ENCODE measurements at regions not wholly inside any gene's neighbourhood (a gene's known extent, or its start where the extent isn't known, plus 50 kb on each side); places are given as distances from the start of the nearest gene placed in this dataset.

- no peak for DNase-seq
Observed at GRCh38 chrX:10048076-10048475, 80.9 kb downstream of the CLDN34 start.

DNA sequence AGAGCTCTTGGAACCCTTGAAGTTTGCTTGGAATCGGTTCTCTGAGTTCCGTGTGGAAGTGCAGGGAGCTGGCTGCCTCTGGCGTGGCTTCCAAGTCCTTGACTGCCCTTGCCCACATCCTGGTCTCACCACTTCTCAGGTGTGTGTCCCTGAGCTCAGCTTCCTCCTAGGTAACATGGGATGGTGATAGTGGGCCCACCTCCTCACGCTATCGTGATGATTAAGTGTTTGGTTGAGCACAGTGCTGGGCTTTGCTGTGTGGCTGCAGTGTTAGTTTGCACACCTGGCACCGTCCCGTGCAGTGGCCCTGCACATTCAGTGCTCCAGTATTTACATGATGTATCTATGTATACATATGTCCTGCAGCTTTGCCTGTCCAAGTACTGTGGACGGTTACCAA lies 81.5 kb downstream of the CLDN34 start:
- no peak for DNase-seq

DNA sequence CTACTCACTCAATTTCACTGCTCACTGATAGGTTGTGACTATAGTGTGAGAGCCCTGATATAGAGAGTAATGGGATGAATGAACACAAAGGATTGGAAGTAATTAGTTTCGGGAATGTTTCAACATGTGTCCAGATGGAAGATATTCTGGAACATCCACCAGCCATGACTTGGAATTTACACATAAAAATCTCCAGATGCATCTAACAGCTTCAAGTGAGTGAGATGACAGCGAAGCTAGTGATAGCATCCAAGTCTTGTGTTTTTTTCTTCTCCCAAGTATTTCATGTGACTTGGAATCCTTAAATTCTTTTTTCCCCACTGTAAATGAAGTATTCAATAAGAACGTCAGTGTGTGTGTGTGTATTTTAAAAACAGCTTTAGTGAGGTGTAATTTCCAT lies 82.1 kb downstream of the CLDN34 start:
- DNase-seq: no peak

DNA sequence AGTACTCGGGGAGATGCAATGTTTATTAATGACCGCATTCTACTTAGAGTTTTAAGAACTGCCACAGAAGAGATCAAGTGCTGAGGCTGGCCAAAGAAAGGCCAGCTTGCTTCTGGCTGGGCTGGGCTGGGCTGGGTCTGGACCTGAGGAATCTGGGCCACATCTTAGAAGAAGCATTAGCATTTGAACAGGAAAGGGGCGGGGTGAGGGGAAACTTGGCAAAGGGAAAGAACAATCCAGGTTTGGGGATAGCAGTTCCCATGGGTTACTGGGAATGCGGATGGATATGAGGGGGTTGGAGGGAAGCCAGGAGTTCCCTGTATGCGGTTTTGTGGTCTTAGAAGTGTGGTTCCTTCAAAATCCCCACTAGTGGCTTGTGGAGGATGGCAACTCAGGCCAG lies 83.3 kb downstream of the CLDN34 start:
- no peak for DNase-seq

GRCh38 chrX:10051866-10052480 lies 84.8 kb downstream of the CLDN34 start:
- no peak for DNase-seq

GRCh38 chrX:10052906-10053625 lies 85.9 kb downstream of the CLDN34 start:
- no peak for DNase-seq

GRCh38 chrX:10054396-10054795 lies 87.2 kb downstream of the CLDN34 start:
- DNase-seq: no peak

GRCh38 chrX:10055430-10055829 lies 88.3 kb downstream of the CLDN34 start:
- DNase-seq: no peak

GRCh38 chrX:10062352-10062751 lies 94.4 kb upstream of the CLCN4 start:
- DNase-seq: no peak

GRCh38 chrX:10062980-10063379 lies 93.8 kb upstream of the CLCN4 start:
- DNase-seq: no peak

- DNase-seq: no peak
Observed at GRCh38 chrX:10064736-10065135, 92.0 kb upstream of the CLCN4 start.

DNA sequence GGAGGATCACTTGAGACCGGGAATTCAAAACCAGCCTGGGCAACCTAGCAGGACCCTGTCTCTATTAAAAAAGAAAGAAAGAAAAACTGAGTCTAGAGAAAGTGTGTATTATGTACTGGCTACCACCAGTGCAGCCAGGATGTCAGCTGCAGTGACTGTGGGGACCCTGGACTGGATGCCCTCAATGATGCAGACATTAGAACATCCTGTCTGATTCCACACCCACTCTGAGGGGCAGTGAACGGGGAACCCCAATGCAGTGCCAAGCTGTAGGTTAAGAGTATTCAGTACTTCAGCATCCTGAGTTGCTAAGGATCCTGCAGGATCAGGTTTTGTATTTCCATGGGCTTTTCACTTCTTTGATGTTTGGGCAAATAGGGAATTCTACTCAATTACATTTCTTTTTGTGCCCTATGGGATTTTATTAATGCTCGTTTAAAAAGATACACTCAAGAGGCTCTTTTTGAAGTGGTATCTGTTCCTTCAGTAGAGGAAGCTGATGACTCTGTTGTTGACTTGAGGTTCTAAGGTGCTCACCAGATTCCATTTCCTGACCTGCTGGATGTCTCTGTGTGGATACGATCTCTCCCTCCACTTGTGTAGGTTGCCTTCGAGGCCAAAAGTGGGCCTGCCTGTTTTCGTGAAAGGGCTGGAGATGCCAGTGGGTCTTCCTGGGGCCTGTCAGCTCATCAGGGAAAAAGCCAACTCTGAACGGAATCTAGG lies 85.9 kb upstream of the CLCN4 start:
- DNase-seq: no peak

- DNase-seq: no peak
Observed at GRCh38 chrX:10071451-10072144, 85.2 kb upstream of the CLCN4 start.

DNA sequence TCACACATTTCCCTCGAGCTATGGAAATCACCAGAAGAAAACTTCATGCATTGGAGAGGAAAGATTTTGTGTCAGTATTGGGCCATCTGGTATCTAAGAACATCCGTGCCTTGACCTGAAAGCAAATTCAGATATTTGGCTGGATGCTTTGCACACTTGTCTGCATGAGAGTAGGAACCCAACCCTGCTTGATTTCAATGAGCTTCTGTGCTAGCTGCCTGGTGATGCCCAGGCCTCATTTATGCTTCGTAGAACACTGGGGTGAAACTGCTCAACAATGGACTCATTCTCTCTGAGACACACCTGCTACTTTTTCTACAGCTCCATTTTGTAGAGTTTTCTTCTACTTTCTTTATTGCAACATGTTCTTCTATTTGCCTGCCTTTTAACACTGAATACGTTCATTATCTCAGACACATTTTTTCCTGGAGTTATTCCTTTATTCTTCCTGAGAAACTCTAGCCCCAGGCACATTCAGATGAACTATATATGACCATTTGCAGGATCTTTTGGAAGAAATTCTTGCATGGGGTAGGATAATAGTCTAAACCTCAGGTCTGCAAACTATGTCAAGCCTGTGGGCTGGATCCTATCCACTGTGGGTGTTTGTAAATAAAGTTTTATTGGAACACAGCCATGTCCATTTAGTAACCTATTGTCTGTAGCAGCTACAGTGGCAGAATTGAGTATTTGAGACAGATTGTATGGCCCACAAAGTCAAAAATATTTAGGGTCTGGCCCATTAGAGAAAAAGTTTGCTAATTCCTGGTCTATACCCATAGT lies 83.8 kb upstream of the CLCN4 start:
- no peak for DNase-seq

- DNase-seq: no peak
Observed at GRCh38 chrX:10073671-10074070, 83.1 kb upstream of the CLCN4 start.

GRCh38 chrX:10074241-10074941 lies 82.4 kb upstream of the CLCN4 start:
- no peak for DNase-seq

- no peak for DNase-seq
Observed at GRCh38 chrX:10076765-10077164, 80.0 kb upstream of the CLCN4 start.

DNA sequence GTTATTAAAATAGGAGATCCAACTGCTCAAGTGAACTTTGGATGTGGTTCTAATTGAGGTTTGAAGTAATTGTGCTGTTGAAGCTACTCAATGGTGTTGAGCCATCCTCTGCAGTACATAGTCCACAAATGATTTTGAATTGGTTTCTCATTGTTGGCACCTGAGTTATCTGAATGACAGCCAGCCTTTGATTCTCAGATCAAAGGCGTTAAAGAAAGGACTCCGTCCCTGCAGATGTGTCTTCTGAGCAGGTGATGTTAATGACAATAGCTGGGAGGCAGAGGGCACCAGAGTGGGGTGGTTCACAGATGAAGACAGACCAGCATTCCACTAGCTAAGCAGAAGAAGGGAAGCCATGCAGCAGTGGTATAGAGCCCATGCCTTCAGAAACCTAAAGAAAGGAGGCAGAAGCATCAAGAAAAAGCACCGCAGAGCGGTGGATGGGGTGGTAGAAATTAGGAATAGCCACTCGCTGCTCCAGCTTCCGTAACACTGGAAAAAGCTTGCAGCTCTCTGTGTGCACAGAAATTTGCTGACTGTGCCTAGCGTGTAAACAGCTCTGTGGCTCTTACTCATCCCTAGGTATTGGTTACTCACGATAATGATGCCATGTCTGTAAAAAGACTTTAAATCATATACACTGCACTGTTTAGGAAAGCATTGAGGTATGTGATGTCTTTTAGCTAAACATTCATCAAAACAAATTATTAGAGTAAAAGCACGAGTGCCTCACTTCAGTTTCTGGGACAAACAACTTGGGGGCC lies 79.2 kb upstream of the CLCN4 start:
- DNase-seq: no peak

DNA sequence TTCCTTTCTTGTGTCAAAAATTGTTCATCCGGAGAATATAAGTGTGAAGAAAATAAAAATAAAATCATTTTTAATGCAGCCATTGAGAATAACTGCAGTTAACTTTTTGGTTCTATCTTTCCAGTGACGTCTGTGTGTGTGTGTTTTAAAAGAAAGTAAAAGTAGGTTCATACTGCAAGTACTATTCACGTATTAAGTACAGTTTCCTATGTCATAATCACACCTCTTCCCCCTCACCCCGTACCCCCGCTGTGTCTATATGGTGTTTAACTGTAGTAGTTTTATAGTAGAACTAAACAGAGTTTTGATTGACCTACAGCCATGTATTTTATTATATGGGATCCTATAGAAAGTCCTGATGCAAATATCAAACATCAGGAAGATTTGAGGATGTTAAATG lies 78.5 kb upstream of the CLCN4 start:
- no peak for DNase-seq

DNA sequence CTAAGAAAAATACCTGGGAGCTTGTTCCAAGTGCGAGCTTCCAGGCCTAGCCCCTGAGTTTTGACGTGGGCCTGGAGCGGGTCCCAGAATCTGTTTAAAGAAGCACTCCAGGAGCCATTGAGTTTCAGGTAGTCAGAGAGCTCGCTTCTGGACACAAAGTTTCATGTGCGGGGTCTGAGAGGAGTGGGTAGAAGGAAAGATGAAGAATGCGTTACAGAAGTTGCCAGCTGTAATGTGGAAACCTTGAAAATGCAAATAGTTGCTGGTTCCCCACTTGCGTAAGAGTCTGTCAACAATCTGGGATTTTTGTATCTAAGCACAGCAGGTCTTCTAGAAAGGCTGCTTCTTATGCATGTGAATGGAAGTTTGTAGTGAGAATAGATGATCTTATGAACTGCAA lies 77.5 kb upstream of the CLCN4 start:
- DNase-seq: no peak

DNA sequence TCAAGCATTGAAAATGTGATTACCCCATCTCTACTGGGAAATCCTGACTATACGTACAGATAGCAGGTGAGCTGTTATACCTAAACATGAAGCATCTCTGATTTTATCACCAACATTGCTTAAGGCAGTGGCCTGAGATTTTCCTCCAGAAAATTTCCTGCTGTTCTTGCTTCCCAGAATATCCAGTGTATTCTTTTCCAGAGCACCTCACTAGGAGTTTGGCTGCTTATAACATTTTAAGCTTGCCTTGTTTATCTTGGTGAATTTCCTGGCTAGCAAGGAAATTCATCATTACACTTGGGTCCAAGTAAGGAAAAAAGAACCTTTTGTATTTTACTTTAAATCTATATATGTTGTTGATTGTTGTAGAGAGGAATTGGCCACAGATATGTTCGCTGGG lies 73.0 kb upstream of the CLCN4 start:
- DNase-seq: no peak
